ENCODE measurements at regions not wholly inside any gene's neighbourhood (a gene's known extent, or its start where the extent isn't known, plus 50 kb on each side); places are given as distances from the start of the nearest gene placed in this dataset.

DNA sequence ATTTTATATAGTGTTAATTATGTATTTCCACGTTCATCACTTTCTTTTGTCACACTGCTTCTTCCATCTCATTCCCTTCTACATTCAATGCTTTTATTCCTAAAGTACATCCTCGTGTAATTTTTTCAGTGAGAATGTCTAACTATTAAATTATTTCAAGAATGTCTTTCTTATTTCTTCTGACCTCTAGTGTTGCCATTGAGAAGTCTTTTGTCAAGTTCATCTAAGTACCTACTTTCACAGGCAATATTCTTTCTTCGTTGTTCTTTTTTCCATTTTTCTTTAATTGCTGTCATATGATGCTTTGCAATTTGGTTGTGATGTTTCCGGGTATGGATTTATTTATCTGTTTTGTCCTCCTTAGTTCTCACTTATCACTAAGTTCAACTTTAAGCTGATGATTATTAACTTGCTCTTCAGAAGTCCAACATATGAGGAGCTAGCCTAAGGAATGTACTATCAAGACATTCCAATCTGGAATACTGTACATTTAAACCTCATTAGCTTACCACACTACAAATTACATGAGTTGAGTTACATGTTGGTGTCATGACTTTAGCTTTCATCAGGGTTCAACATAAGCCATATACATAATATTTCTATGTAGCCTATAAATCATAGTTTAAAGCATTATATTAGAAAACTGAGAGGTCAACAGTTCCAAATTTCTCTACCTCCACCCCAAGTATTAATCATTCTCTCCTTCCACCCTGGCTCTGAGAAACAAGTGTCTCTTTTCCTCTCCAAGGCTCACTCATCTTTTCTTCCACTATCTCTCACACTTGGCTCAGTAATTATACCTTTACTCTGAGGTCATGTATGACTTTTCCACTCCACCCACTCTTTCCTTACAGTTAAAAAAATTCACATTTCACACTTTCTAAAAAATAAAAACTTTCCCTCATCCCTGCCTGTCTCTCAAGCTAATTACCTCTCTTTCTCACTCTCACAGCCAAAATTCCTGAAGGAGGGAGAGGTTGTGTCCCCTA lies 81.5 kb downstream of the COX18 start:
- no peaks in the 10 kb centered on the region for H3K4me1 ChIP-seq
- H3K27me3 ChIP-seq: no peaks in the 10 kb centered on the region
- intact Hi-C loops (cut with DNase I): no loop called here
- no peak overlapping the region for H3K27ac ChIP-seq
- no peaks in the 10 kb centered on the region for H3K9me3 ChIP-seq
- no peak overlapping the region for H3K4me3 ChIP-seq
- TF ChIP-seq, protein P1, sequence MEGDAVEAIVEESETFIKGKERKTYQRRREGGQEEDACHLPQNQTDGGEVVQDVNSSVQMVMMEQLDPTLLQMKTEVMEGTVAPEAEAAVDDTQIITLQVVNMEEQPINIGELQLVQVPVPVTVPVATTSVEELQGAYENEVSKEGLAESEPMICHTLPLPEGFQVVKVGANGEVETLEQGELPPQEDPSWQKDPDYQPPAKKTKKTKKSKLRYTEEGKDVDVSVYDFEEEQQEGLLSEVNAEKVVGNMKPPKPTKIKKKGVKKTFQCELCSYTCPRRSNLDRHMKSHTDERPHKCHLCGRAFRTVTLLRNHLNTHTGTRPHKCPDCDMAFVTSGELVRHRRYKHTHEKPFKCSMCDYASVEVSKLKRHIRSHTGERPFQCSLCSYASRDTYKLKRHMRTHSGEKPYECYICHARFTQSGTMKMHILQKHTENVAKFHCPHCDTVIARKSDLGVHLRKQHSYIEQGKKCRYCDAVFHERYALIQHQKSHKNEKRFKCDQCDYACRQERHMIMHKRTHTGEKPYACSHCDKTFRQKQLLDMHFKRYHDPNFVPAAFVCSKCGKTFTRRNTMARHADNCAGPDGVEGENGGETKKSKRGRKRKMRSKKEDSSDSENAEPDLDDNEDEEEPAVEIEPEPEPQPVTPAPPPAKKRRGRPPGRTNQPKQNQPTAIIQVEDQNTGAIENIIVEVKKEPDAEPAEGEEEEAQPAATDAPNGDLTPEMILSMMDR (IDR thresholded peaks at IDR 0.05): no peak
- TF ChIP-seq POLR2A (IDR thresholded peaks at IDR 0.05): no peak
- DNase-seq: no peak
- H3K36me3 ChIP-seq (replicated peaks in 1 of 2; ENCODE audit: insufficient read depth in 1 of 2, low read depth in 2 of 2): no peaks in the 10 kb centered on the region
- 55 to 63% methylated on average over 4 of the region's 4 CpGs for WGBS, 2 donors
- no peak for ATAC-seq

DNA sequence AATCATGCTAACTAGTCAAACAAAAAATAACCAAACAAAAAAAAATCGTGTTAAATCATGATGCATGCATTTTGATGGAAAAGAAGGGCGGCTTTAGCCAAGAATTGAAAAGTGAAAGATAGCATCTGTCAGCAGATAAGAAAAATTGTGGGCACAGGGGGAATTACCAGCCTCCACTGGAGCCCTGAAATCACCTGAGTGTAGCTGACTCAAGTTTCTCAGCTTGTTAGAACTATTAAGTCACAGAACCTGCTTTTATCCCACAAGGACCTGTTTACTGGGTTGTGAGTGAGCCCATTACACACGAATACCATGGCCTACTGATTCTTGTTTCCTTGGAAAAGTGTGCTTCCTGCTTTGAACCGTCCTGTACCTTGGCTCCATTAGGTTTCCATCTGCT lies 85.2 kb downstream of the COX18 start:
- Histone ChIP-seq H3K4me1 (no peaks in the 10 kb centered on the region), H3K27ac (no peak overlapping the region), H3K27me3 (no peaks in the 10 kb centered on the region), H3K9me3 (no peaks in the 10 kb centered on the region), H3K4me3 (no peak overlapping the region), H3K36me3 (replicated peaks in 1 of 2; ENCODE audit: insufficient read depth in 1 of 2, low read depth in 2 of 2) (no peaks in the 10 kb centered on the region)
- TF ChIP-seq POLR2A (IDR thresholded peaks at IDR 0.05): no peak
- TF ChIP-seq, protein P1 (IDR thresholded peaks at IDR 0.05): no peak
- intact Hi-C loops (cut with DNase I): no loop called here
- DNase-seq (no peak), ATAC-seq (no peak)
- 41 to 43% methylated on average over 4 of the region's 4 CpGs for WGBS, 2 donors

DNA sequence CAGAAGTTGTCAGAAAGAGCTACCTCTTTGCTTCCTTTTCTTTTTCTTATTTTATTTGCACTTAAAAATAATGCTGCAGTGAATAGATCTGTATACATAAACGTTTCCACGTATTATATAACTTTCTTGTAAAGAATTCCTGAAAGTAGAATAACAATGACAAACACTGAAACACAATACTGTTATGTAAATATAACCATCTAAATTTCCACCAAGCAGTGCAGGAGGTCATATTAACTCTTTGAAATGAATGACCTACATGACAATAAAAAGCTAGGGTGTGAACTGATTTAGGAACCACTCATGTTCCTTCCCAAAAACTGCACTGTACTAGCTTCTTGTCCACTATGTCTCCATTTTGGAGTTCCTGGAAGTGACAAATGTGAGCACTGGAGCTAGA lies 85.8 kb downstream of the COX18 start:
- Histone ChIP-seq H3K27ac (no peak overlapping the region), H3K4me3 (no peak overlapping the region), H3K27me3 (no peaks in the 10 kb centered on the region), H3K9me3 (no peaks in the 10 kb centered on the region), H3K36me3 (replicated peaks in 1 of 2; ENCODE audit: insufficient read depth in 1 of 2, low read depth in 2 of 2) (no peaks in the 10 kb centered on the region), H3K4me1 (no peaks in the 10 kb centered on the region)
- TF ChIP-seq, protein P1 (IDR thresholded peaks at IDR 0.05): no peak
- TF ChIP-seq POLR2A (IDR thresholded peaks at IDR 0.05): no peak
- WGBS, 2 donors: 17 to 18% methylated on average over 2 of the region's 2 CpGs
- no peak for DNase-seq
- no peak for ATAC-seq
- intact Hi-C loops (cut with DNase I): no loop called here

DNA sequence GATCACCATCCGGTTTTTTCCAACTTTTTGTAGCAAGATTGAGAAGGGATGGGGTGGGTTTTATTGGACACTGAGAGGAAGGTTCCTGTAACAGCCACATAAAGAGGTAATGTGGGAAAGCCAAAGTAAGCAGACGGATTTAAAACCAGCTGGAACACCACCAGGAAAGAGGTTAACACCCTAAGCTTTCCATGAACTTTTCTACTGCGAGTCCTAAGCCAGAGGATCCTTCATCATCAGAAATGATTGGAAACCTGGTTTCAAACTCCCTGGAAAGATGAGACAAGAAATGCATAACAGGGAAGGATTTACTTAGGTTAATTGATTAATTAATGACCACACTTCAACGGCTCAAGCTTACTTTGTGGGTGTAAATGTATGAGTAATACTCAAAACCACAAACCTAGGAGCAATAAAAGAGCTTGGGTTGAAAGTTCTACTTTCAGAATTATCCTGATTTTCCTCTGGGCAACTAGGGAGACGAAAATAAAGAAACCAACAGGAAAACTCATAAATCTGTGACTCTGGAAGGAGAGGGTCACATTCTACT lies 91.5 kb downstream of the COX18 start:
- ATAC-seq (no peak), DNase-seq (no peak)
- intact Hi-C loops (cut with DNase I): no loop called here
- TF ChIP-seq, protein P1 (IDR thresholded peaks at IDR 0.05): no peak
- TF ChIP-seq POLR2A (IDR thresholded peaks at IDR 0.05): no peak
- no peaks in the 10 kb centered on the region for H3K36me3 ChIP-seq (replicated peaks in 1 of 2; ENCODE audit: insufficient read depth in 1 of 2, low read depth in 2 of 2)
- H3K27me3 ChIP-seq: no peaks in the 10 kb centered on the region
- no peaks in the 10 kb centered on the region for H3K9me3 ChIP-seq
- no peaks in the 10 kb centered on the region for H3K4me1 ChIP-seq
- 46 to 49% methylated on average over 5 of the region's 5 CpGs for WGBS, 2 donors
- H3K4me3 ChIP-seq: no peak overlapping the region
- H3K27ac ChIP-seq: no peak overlapping the region

DNA sequence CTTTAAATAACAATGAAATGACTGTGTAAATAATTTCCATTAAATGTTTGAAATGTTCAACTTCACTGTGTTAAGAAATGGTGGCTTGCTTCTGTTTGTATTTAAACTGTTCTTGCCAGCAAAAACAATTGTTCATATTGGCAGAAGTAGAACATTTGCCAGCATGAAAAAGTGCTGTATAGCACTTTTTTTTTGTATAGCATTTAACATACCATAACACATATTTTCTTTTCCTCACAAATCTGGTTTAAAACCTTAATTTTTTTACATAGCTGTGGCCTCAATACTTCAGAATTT lies 94.1 kb downstream of the COX18 start:
- no peaks in the 10 kb centered on the region for H3K36me3 ChIP-seq (replicated peaks in 1 of 2; ENCODE audit: insufficient read depth in 1 of 2, low read depth in 2 of 2)
- H3K27me3 ChIP-seq: no peaks in the 10 kb centered on the region
- DNase-seq (no peak), ATAC-seq (no peak)
- TF ChIP-seq POLR2A (IDR thresholded peaks at IDR 0.05): no peak
- TF ChIP-seq, protein P1 (IDR thresholded peaks at IDR 0.05): no peak
- no peak overlapping the region for H3K4me3 ChIP-seq
- H3K9me3 ChIP-seq: no peaks in the 10 kb centered on the region
- intact Hi-C loops (cut with DNase I): no loop called here
- H3K4me1 ChIP-seq: no peaks in the 10 kb centered on the region
- no peak overlapping the region for H3K27ac ChIP-seq

Data from body of pancreas (tissue), 4 donors.